Activated naive CD4-positive, alpha-beta T cell treated with anti-CD3 and anti-CD28 coated beads, Interleukin-2, amount 50 U/mL, for 24 hours (primary cell): ENCODE measurements at regions not wholly inside any gene's neighbourhood (a gene's known extent, or its start where the extent isn't known, plus 50 kb on each side); places are given as distances from the start of the nearest gene placed in this dataset.

ENCODE experiments used
- H3K27ac Mint-ChIP-seq: one replicate; pipeline ENCODE4 v1.8.0; 2021; ENCODE audit warnings: mild to moderate bottlenecking, mixed read lengths
- H3K27me3 Mint-ChIP-seq: one replicate; pipeline ENCODE4 v1.8.0; 2021; ENCODE audit warnings: mixed read lengths
- H3K36me3 Mint-ChIP-seq: one replicate; pipeline ENCODE4 v1.8.0; 2021; ENCODE audit warnings: mixed read lengths
- H3K4me1 Mint-ChIP-seq: one replicate; pipeline ENCODE4 v1.8.0; 2021; ENCODE audit warnings: mixed read lengths
- H3K4me3 Mint-ChIP-seq: one replicate; pipeline ENCODE4 v1.8.0; 2021; ENCODE audit warnings: mild to moderate bottlenecking, mixed read lengths
- H3K9me3 Mint-ChIP-seq: one replicate; pipeline ENCODE4 v1.8.0; 2021; ENCODE audit warnings: mixed read lengths

GRCh38 chr2:19525313-19525712, 166.9 kb upstream of the OSR1 start:
- peaks cover 22% of the 10 kb centered on the region for H3K27me3 Mint-ChIP-seq
- no peak overlapping the region for H3K27ac Mint-ChIP-seq
- no peaks in the 10 kb centered on the region for H3K4me1 Mint-ChIP-seq
- no peaks in the 10 kb centered on the region for H3K36me3 Mint-ChIP-seq
- H3K9me3 Mint-ChIP-seq = no peaks in the 10 kb centered on the region
- H3K4me3 Mint-ChIP-seq = no peak overlapping the region

GRCh38 chr2:19519045-19519444, 160.6 kb upstream of the OSR1 start:
- peaks cover 19% of the 10 kb centered on the region for H3K27me3 Mint-ChIP-seq
- no peak overlapping the region for H3K4me3 Mint-ChIP-seq
- no peak overlapping the region for H3K27ac Mint-ChIP-seq
- H3K36me3 Mint-ChIP-seq = no peaks in the 10 kb centered on the region
- H3K9me3 Mint-ChIP-seq = no peaks in the 10 kb centered on the region
- no peaks in the 10 kb centered on the region for H3K4me1 Mint-ChIP-seq

GRCh38 chr2:19507137-19507536, 148.7 kb upstream of the OSR1 start:
- H3K36me3 Mint-ChIP-seq = no peaks in the 10 kb centered on the region
- no peak overlapping the region for H3K4me3 Mint-ChIP-seq
- no peak overlapping the region for H3K27ac Mint-ChIP-seq
- H3K4me1 Mint-ChIP-seq = no peaks in the 10 kb centered on the region
- H3K27me3 Mint-ChIP-seq = peaks cover 22% of the 10 kb centered on the region
- peaks cover 9% of the 10 kb centered on the region for H3K9me3 Mint-ChIP-seq

GRCh38 chr2:19505199-19506136, 147.0 kb upstream of the OSR1 start:
- Mint-ChIP-seq H3K36me3 (no peaks in the 10 kb centered on the region), H3K9me3 (peaks cover 9% of the 10 kb centered on the region), H3K27me3 (peaks cover 13% of the 10 kb centered on the region), H3K4me3 (no peak overlapping the region), H3K27ac (no peak overlapping the region), H3K4me1 (no peaks in the 10 kb centered on the region)

GRCh38 chr2:19504400-19505198, 146.2 kb upstream of the OSR1 start:
- Mint-ChIP-seq H3K4me1 (no peaks in the 10 kb centered on the region), H3K9me3 (peaks cover 9% of the 10 kb centered on the region)

GRCh38 chr2:19503915-19504314, 145.5 kb upstream of the OSR1 start:
- Mint-ChIP-seq H3K4me1 (no peaks in the 10 kb centered on the region), H3K27me3 (peaks cover 11% of the 10 kb centered on the region), H3K4me3 (no peak overlapping the region), H3K9me3 (peaks cover 9% of the 10 kb centered on the region), H3K27ac (no peak overlapping the region), H3K36me3 (no peaks in the 10 kb centered on the region)

More at GRCh38 chr2:19504400-19505198, 146.2 kb upstream of the OSR1 start:
- no peaks in the 10 kb centered on the region for H3K36me3 Mint-ChIP-seq
- H3K4me3 Mint-ChIP-seq = no peak overlapping the region
- no peak overlapping the region for H3K27ac Mint-ChIP-seq
- H3K27me3 Mint-ChIP-seq = peaks cover 12% of the 10 kb centered on the region

GRCh38 chr2:19503406-19503805, 145.0 kb upstream of the OSR1 start:
- H3K27ac Mint-ChIP-seq = no peak overlapping the region
- H3K9me3 Mint-ChIP-seq = peaks cover 9% of the 10 kb centered on the region
- peaks cover 11% of the 10 kb centered on the region for H3K27me3 Mint-ChIP-seq
- H3K4me1 Mint-ChIP-seq = no peaks in the 10 kb centered on the region
- no peaks in the 10 kb centered on the region for H3K36me3 Mint-ChIP-seq
- no peak overlapping the region for H3K4me3 Mint-ChIP-seq

- Mint-ChIP-seq H3K27ac (no peak overlapping the region), H3K4me3 (no peak overlapping the region), H3K9me3 (peaks cover 9% of the 10 kb centered on the region), H3K27me3 (peaks cover 5% of the 10 kb centered on the region), H3K36me3 (no peaks in the 10 kb centered on the region), H3K4me1 (no peaks in the 10 kb centered on the region)
These were observed 141.7 kb upstream of the OSR1 start for GRCh38 chr2:19500126-19500525.

- Mint-ChIP-seq H3K4me1 (no peaks in the 10 kb centered on the region), H3K4me3 (no peak overlapping the region), H3K36me3 (no peaks in the 10 kb centered on the region), H3K27ac (no peak overlapping the region), H3K9me3 (no peaks in the 10 kb centered on the region), H3K27me3 (peaks cover 7% of the 10 kb centered on the region)
These were observed 138.2 kb upstream of the OSR1 start for GRCh38 chr2:19496646-19497045.

- Mint-ChIP-seq H3K4me3 (no peak overlapping the region), H3K9me3 (no peaks in the 10 kb centered on the region), H3K36me3 (no peaks in the 10 kb centered on the region), H3K4me1 (no peaks in the 10 kb centered on the region), H3K27ac (no peak overlapping the region), H3K27me3 (peaks cover 21% of the 10 kb centered on the region)
These were observed 135.8 kb upstream of the OSR1 start for GRCh38 chr2:19494241-19494640.

- peaks cover 1% of the 10 kb centered on the region for H3K36me3 Mint-ChIP-seq
- peaks cover 20% of the 10 kb centered on the region for H3K27me3 Mint-ChIP-seq
- H3K9me3 Mint-ChIP-seq = no peaks in the 10 kb centered on the region
- H3K27ac Mint-ChIP-seq = no peak overlapping the region
- H3K4me3 Mint-ChIP-seq = no peak overlapping the region
- H3K4me1 Mint-ChIP-seq = no peaks in the 10 kb centered on the region
These were observed 133.4 kb upstream of the OSR1 start for GRCh38 chr2:19491796-19492195.

- Mint-ChIP-seq H3K27me3 (peaks cover 21% of the 10 kb centered on the region), H3K9me3 (no peaks in the 10 kb centered on the region), H3K4me1 (no peaks in the 10 kb centered on the region), H3K36me3 (peaks cover 1% of the 10 kb centered on the region), H3K27ac (no peak overlapping the region), H3K4me3 (no peak overlapping the region)
These were observed 132.5 kb upstream of the OSR1 start for GRCh38 chr2:19490846-19491435.

- Mint-ChIP-seq H3K9me3 (no peaks in the 10 kb centered on the region), H3K4me3 (no peak overlapping the region), H3K27ac (no peak overlapping the region), H3K36me3 (peaks cover 1% of the 10 kb centered on the region), H3K4me1 (no peaks in the 10 kb centered on the region), H3K27me3 (peaks cover 24% of the 10 kb centered on the region)
These were observed 129.7 kb upstream of the OSR1 start for GRCh38 chr2:19488009-19488691.

- Mint-ChIP-seq H3K36me3 (peaks cover 1% of the 10 kb centered on the region), H3K9me3 (no peaks in the 10 kb centered on the region), H3K4me1 (no peaks in the 10 kb centered on the region), H3K4me3 (no peak overlapping the region), H3K27ac (no peak overlapping the region), H3K27me3 (peaks cover 11% of the 10 kb centered on the region)
These were observed 126.3 kb upstream of the OSR1 start for GRCh38 chr2:19484736-19485135.

GRCh38 chr2:19480673-19481072, 122.2 kb upstream of the OSR1 start:
- Mint-ChIP-seq H3K4me3 (no peak overlapping the region), H3K27ac (no peak overlapping the region), H3K36me3 (peaks cover 3% of the 10 kb centered on the region), H3K4me1 (no peaks in the 10 kb centered on the region), H3K27me3 (peaks cover 18% of the 10 kb centered on the region), H3K9me3 (peaks cover 11% of the 10 kb centered on the region)
